DOHH2 (cell line): ENCODE measurements at regions not wholly inside any gene's neighbourhood (a gene's known extent, or its start where the extent isn't known, plus 50 kb on each side); places are given as distances from the start of the nearest gene placed in this dataset.

Source experiments
- H3F3A ChIP-seq: fragments of 200-600 bp; sonication (generic), shearing (Covaris generic); 2 replicates; pipeline ENCODE4 v1.6.0; 2016; ENCODE audit warnings: antibody characterized with exemption, mild to moderate bottlenecking; ENCODE audit not compliant: control insufficient read depth, insufficient read depth
- H3K27ac ChIP-seq: fragments of 200-600 bp; sonication (generic); 2 replicates; pipeline ENCODE4 v1.5.1; 2014; ENCODE audit warnings: low read depth, mild to moderate bottlenecking, low read length, moderate library complexity
- H3K27me3 ChIP-seq: fragments of 200-600 bp; sonication (generic); 2 replicates; pipeline ENCODE4 v1.6.1; 2014; ENCODE audit warnings: mild to moderate bottlenecking, low read length, mixed read lengths; ENCODE audit not compliant: control insufficient read depth
- H3K36me3 ChIP-seq: fragments of 200-600 bp; sonication (generic); 2 replicates; pipeline ENCODE4 v1.6.1; 2014; ENCODE audit warnings: mild to moderate bottlenecking, low read length, moderate library complexity, mixed read lengths; ENCODE audit not compliant: control insufficient read depth
- H3K4me1 ChIP-seq: fragments of 200-600 bp; sonication (generic); 2 replicates; pipeline ENCODE4 v1.6.1; 2014; ENCODE audit warnings: mild to moderate bottlenecking, low read length, mixed read lengths; ENCODE audit not compliant: control insufficient read depth
- H3K4me2 ChIP-seq: fragments of 200-600 bp; sonication (generic); 2 replicates; pipeline ENCODE4 v1.6.0; 2014; ENCODE audit warnings: mild to moderate bottlenecking, low read length, moderate library complexity
- H3K4me3 ChIP-seq: fragments of 200-600 bp; sonication (generic); 2 replicates; pipeline ENCODE4 v1.5.1; 2014; ENCODE audit warnings: mild to moderate bottlenecking, low read length, mixed read lengths
- H3K79me2 ChIP-seq: fragments of 200-600 bp; sonication (generic); 2 replicates; pipeline ENCODE4 v1.6.1; 2014; ENCODE audit warnings: mild to moderate bottlenecking, low read length, mixed read lengths; ENCODE audit not compliant: control insufficient read depth
- H3K9me2 ChIP-seq: fragments of 200-600 bp; sonication (generic); replicated peaks from 2 replicates; pipeline ENCODE4 v1.6.1; 2014; ENCODE audit warnings: mild to moderate bottlenecking, low read length, mixed read lengths; ENCODE audit not compliant: control insufficient read depth
- H3K9me3 ChIP-seq: fragments of 200-600 bp; sonication (generic); 2 replicates; pipeline ENCODE4 v1.6.1; 2014; ENCODE audit warnings: antibody characterized with exemption, low read length, mixed read lengths; ENCODE audit not compliant: control insufficient read depth, insufficient read depth
- H4K20me1 ChIP-seq: fragments of 200-600 bp; sonication (generic); 2 replicates; pipeline ENCODE4 v1.6.0; 2014; ENCODE audit warnings: low read depth, mild to moderate bottlenecking, antibody characterized with exemption, low read length, moderate library complexity; ENCODE audit not compliant: control insufficient read depth, insufficient read depth
- EZH2phosphoT487 ChIP-seq: fragments of 200-600 bp; sonication (generic); IDR thresholded peaks from 2 replicates; pipeline ENCODE4 v1.6.1; 2017; ENCODE audit warnings: borderline replicate concordance, mild to moderate bottlenecking, antibody characterized with exemption, low read length, moderate library complexity, mixed read lengths
- TF ChIP-seq, protein P1 (sequence below): fragments of 200-600 bp; sonication (generic); IDR thresholded peaks from one replicate; pipeline ENCODE4 v1.5.1; 2014; ENCODE audit warnings: antibody characterized with exemption, mild to moderate bottlenecking, low read depth, low read length; ENCODE audit not compliant: poor library complexity, severe bottlenecking

DNA sequence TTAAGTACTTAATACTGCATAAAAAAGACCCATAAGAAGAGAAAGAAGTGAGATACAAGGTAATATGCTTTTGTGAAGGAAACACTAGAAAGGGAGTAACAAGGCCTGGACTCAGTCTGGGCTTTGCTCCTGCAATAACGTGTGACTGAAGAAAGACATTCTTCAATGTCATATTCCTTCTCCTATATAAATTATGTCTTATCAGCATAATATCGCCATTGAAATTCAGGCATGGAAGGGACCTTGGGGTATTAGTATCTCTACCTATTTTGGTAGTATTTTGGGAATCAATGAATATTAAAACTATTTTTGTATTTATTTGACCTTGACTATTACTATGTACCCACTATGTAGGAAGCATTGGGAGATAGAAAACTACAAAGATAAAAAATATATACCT lies 62.2 kb upstream of the GIMD1 start:
- TF ChIP-seq, protein P1, sequence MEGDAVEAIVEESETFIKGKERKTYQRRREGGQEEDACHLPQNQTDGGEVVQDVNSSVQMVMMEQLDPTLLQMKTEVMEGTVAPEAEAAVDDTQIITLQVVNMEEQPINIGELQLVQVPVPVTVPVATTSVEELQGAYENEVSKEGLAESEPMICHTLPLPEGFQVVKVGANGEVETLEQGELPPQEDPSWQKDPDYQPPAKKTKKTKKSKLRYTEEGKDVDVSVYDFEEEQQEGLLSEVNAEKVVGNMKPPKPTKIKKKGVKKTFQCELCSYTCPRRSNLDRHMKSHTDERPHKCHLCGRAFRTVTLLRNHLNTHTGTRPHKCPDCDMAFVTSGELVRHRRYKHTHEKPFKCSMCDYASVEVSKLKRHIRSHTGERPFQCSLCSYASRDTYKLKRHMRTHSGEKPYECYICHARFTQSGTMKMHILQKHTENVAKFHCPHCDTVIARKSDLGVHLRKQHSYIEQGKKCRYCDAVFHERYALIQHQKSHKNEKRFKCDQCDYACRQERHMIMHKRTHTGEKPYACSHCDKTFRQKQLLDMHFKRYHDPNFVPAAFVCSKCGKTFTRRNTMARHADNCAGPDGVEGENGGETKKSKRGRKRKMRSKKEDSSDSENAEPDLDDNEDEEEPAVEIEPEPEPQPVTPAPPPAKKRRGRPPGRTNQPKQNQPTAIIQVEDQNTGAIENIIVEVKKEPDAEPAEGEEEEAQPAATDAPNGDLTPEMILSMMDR, result no peak
- TF ChIP-seq EZH2phosphoT487, result no peak
- Histone ChIP-seq H3K9me2 (no peaks in the 10 kb centered on the region), H3K79me2 (no peaks in the 10 kb centered on the region), H3K4me1 (no peaks in the 10 kb centered on the region), H3F3A (no peaks in the 10 kb centered on the region), H3K27ac (no peak overlapping the region), H3K4me3 (no peak overlapping the region), H3K4me2 (no peak overlapping the region), H3K27me3 (no peaks in the 10 kb centered on the region), H3K9me3 (no peaks in the 10 kb centered on the region), H3K36me3 (no peaks in the 10 kb centered on the region), H4K20me1 (no peaks in the 10 kb centered on the region)

DNA sequence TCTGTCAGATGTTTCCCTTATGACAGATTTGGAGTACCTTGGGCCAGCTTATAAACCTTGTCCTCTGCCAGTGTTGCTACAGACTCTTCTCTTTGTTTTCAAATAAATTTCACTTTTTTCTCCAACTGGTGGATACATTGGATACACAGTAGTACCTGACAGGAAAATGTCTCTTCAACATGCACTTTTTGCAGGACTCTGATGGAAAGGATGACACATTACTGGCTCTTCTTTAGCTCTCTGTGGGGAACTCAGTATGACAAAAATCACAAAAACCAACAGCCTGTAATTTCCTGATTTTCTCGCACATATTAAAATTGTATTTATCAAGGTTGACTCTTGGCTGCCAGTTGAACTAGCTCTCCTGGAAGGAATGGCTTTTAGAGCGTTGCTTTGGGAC lies 61.3 kb upstream of the GIMD1 start:
- no peak overlapping the region for H3K4me3 ChIP-seq
- TF ChIP-seq, protein P1, result no peak
- no peak for TF ChIP-seq EZH2phosphoT487
- H3K27me3 ChIP-seq, result no peaks in the 10 kb centered on the region

GRCh38 chr4:106426069-106426468 lies 57.5 kb upstream of the GIMD1 start:
- Histone ChIP-seq H3K9me2 (no peaks in the 10 kb centered on the region), H3K36me3 (no peaks in the 10 kb centered on the region), H3F3A (no peaks in the 10 kb centered on the region), H3K79me2 (no peaks in the 10 kb centered on the region), H3K4me3 (no peak overlapping the region), H3K27ac (no peak overlapping the region), H3K4me2 (no peak overlapping the region), H4K20me1 (no peaks in the 10 kb centered on the region), H3K9me3 (no peaks in the 10 kb centered on the region), H3K4me1 (no peaks in the 10 kb centered on the region), H3K27me3 (no peaks in the 10 kb centered on the region; the same call in 1 of the 2 replicates)
- TF ChIP-seq, protein P1, result no peak
- no peak for TF ChIP-seq EZH2phosphoT487

More for the DNA sequence above, 61.3 kb upstream of the GIMD1 start:
- Histone ChIP-seq H3K36me3 (no peaks in the 10 kb centered on the region), H3K27ac (no peak overlapping the region), H3K9me3 (no peaks in the 10 kb centered on the region), H3K9me2 (no peaks in the 10 kb centered on the region), H3F3A (no peaks in the 10 kb centered on the region), H3K79me2 (no peaks in the 10 kb centered on the region), H4K20me1 (no peaks in the 10 kb centered on the region), H3K4me2 (no peak overlapping the region), H3K4me1 (no peaks in the 10 kb centered on the region)
